Immature natural killer cell (primary cell): ENCODE measurements at regions not wholly inside any gene's neighbourhood (a gene's known extent, or its start where the extent isn't known, plus 50 kb on each side); places are given as distances from the start of the nearest gene placed in this dataset.
"Not testable (repeated sequence)": the region's sequence is repeated elsewhere in the genome, so short reads cannot be mapped to it uniquely, and the experiment has no call there.

Experiments used
- DNase-seq, 3 donors: peaks; one replicate each; pipeline ENCODE4 v3.0.0; 2022; ENCODE audit warnings: mixed read lengths in 1 of 3
- H3K27ac Mint-ChIP-seq, 6 donors: one replicate each; pipeline ENCODE4 v1.8.0; 2020; ENCODE audit warnings: mixed read lengths in 6 of 6, mild to moderate bottlenecking in 5 of 6, inconsistent platforms in 4 of 6, moderate library complexity in 3 of 6
- H3K27me3 Mint-ChIP-seq, 3 donors: one replicate each; pipeline ENCODE4 v1.8.0; 2020 to 2021; ENCODE audit warnings: low read depth in 3 of 3, mild to moderate bottlenecking in 3 of 3, mixed read lengths in 3 of 3, moderate library complexity in 3 of 3, inconsistent platforms in 1 of 3
- H3K36me3 Mint-ChIP-seq, 3 donors: one replicate each; pipeline ENCODE4 v1.8.0; 2020; ENCODE audit warnings: mixed read lengths in 3 of 3, inconsistent platforms in 2 of 3, mild to moderate bottlenecking in 2 of 3
- H3K4me1 Mint-ChIP-seq, 2 donors: one replicate each; pipeline ENCODE4 v1.8.0; 2020; ENCODE audit warnings: inconsistent platforms in 2 of 2, mild to moderate bottlenecking in 2 of 2, mixed read lengths in 2 of 2, moderate library complexity in 1 of 2
- H3K4me3 Mint-ChIP-seq, 5 donors: one replicate each; pipeline ENCODE4 v1.8.0; 2020; ENCODE audit warnings: mild to moderate bottlenecking in 5 of 5, mixed read lengths in 5 of 5, inconsistent platforms in 3 of 5, moderate library complexity in 3 of 5
- H3K9me3 Mint-ChIP-seq, 6 donors: one replicate each; pipeline ENCODE4 v1.8.0; 2020; ENCODE audit warnings: mild to moderate bottlenecking in 6 of 6, mixed read lengths in 6 of 6, inconsistent platforms in 4 of 6, moderate library complexity in 3 of 6

- no peaks in the 10 kb centered on the region for H3K9me3 Mint-ChIP-seq
- no peak for DNase-seq
- no peaks in the 10 kb centered on the region for H3K36me3 Mint-ChIP-seq
- peaks cover 0 to 6% (median 5%) of the 10 kb centered on the region in 3 donors for H3K27me3 Mint-ChIP-seq
- peak overlapping the region in 2 of 6 donors; percentile 68 to 94 for H3K27ac Mint-ChIP-seq
- peaks cover 14 to 15% of the 10 kb centered on the region in 2 donors for H3K4me1 Mint-ChIP-seq
- H3K4me3 Mint-ChIP-seq: peak overlapping the region in 1 of 5 donors; percentile 65
These were observed 102.4 kb upstream of the KLF6 start for GRCh38 chr10:3887404-3887803.

- DNase-seq: no peak
- peak overlapping the region in 1 of 6 donors; percentile 94 for H3K27ac Mint-ChIP-seq
- peak overlapping the region in 1 of 5 donors; percentile 22 for H3K4me3 Mint-ChIP-seq
- H3K36me3 Mint-ChIP-seq: no peaks in the 10 kb centered on the region
- H3K27me3 Mint-ChIP-seq: peaks cover 3 to 5% (median 3%) of the 10 kb centered on the region in 3 donors
- no peaks in the 10 kb centered on the region for H3K9me3 Mint-ChIP-seq
- peaks cover 7 to 9% of the 10 kb centered on the region in 2 donors for H3K4me1 Mint-ChIP-seq
These were observed 101.7 kb upstream of the KLF6 start for GRCh38 chr10:3886641-3887251.

GRCh38 chr10:3886191-3886590 lies 101.2 kb upstream of the KLF6 start:
- H3K9me3 Mint-ChIP-seq: no peaks in the 10 kb centered on the region
- H3K4me1 Mint-ChIP-seq: peaks cover 2 to 4% of the 10 kb centered on the region in 2 donors
- no peak overlapping the region for H3K4me3 Mint-ChIP-seq
- H3K27me3 Mint-ChIP-seq: peaks cover 3 to 5% (median 3%) of the 10 kb centered on the region in 3 donors
- DNase-seq: no peak
- H3K36me3 Mint-ChIP-seq: no peaks in the 10 kb centered on the region
- no peak overlapping the region for H3K27ac Mint-ChIP-seq

- Mint-ChIP-seq H3K9me3 (no peaks in the 10 kb centered on the region), H3K4me3 (no peak overlapping the region), H3K27me3 (peaks cover 3 to 7% (median 3%) of the 10 kb centered on the region in 3 donors), H3K36me3 (no peaks in the 10 kb centered on the region), H3K4me1 (no peaks in the 10 kb centered on the region), H3K27ac (peak overlapping the region in 1 of 6 donors; percentile 21)
- no peak for DNase-seq
These were observed 97.8 kb upstream of the KLF6 start for GRCh38 chr10:3882855-3883254.

DNA sequence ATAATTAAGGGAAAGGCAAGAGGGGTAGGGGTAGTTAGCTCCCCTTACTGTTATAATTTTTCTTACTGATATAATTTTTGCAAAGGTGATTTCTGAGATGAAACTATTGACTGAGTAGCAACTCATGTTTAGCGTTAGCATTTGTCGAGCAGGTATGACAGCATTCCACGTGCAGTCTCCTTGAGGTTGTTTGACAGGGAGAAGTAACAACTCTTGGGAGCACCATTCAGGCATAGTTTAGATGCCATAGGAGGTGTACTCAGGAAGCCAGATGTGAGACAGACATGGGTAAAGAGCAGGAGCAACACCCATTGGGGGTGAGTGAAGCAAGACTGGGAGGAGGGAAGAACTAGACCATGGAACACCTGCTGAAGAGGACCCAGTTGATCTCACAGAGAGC lies 96.6 kb upstream of the KLF6 start:
- peak overlapping the region in 1 of 6 donors; percentile 13 for H3K27ac Mint-ChIP-seq
- no peak for DNase-seq
- peaks cover 3 to 7% (median 3%) of the 10 kb centered on the region in 3 donors for H3K27me3 Mint-ChIP-seq
- no peak overlapping the region for H3K4me3 Mint-ChIP-seq
- peaks cover 0 to 1% of the 10 kb centered on the region in 2 donors for H3K4me1 Mint-ChIP-seq
- no peaks in the 10 kb centered on the region for H3K36me3 Mint-ChIP-seq
- H3K9me3 Mint-ChIP-seq: no peaks in the 10 kb centered on the region

- Mint-ChIP-seq H3K9me3 (no peaks in the 10 kb centered on the region), H3K27ac (peak overlapping the region in 1 of 6 donors; percentile 3), H3K27me3 (peaks cover 0 to 7% (median 3%) of the 10 kb centered on the region in 3 donors), H3K36me3 (no peaks in the 10 kb centered on the region), H3K4me3 (no peak overlapping the region), H3K4me1 (peaks cover 18 to 20% of the 10 kb centered on the region in 2 donors)
- DNase-seq: no peak
These were observed 94.1 kb upstream of the KLF6 start for GRCh38 chr10:3879073-3879472.

- no peaks in the 10 kb centered on the region for H3K36me3 Mint-ChIP-seq
- H3K9me3 Mint-ChIP-seq: no peaks in the 10 kb centered on the region
- peaks cover 28 to 36% of the 10 kb centered on the region in 2 donors for H3K4me1 Mint-ChIP-seq
- DNase-seq: no peak
- H3K27me3 Mint-ChIP-seq: peaks cover 2 to 7% (median 3%) of the 10 kb centered on the region in 3 donors
- H3K4me3 Mint-ChIP-seq: peak overlapping the region in 1 of 5 donors; percentile 66
- peak overlapping the region in 3 of 6 donors; percentile 50 to 83 (median 74) for H3K27ac Mint-ChIP-seq
These were observed 92.4 kb upstream of the KLF6 start for GRCh38 chr10:3877211-3878000.

GRCh38 chr10:3876350-3876962 lies 91.4 kb upstream of the KLF6 start:
- Mint-ChIP-seq H3K4me1 (peaks cover 28 to 36% of the 10 kb centered on the region in 2 donors), H3K36me3 (no peaks in the 10 kb centered on the region), H3K9me3 (no peaks in the 10 kb centered on the region), H3K27ac (peak overlapping the region in 5 of 6 donors; percentile 37 to 83 (median 74)), H3K27me3 (peaks cover 0 to 7% (median 2%) of the 10 kb centered on the region in 3 donors), H3K4me3 (no peak overlapping the region)
- no peak for DNase-seq

DNA sequence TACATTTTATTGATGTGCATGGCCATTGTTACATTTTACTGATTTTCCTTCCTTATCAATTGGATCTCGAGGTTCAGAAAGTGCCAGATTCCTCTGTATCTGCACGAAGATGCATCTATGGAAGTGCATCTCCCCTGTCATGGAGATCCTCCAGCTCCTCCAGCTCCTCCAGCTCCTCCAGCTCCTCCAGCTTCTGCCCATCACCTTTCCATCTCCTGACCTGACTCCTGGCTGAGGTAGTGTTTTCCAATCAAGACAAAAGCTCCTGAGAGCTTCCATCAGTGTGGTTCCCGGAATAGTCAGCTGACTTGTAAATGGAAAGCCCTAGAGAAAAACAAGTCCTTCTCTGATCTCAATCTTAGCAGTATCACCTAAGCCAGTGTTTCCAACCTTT lies 90.8 kb upstream of the KLF6 start:
- Mint-ChIP-seq H3K36me3 (no peaks in the 10 kb centered on the region), H3K27ac (peak overlapping the region; percentile 73 to 90 (median 84)), H3K4me3 (peak overlapping the region in 2 of 5 donors; percentile 50 to 58), H3K9me3 (no peaks in the 10 kb centered on the region), H3K27me3 (peaks cover 0 to 7% (median 2%) of the 10 kb centered on the region in 3 donors), H3K4me1 (peaks cover 28 to 36% of the 10 kb centered on the region in 2 donors)
- DNase-seq: no peak

- Mint-ChIP-seq H3K4me3 (peak overlapping the region in 2 of 5 donors; percentile 27 to 58), H3K27ac (peak overlapping the region; percentile 73 to 90 (median 82)), H3K36me3 (no peaks in the 10 kb centered on the region), H3K27me3 (peaks cover 0 to 3% (median 2%) of the 10 kb centered on the region in 3 donors), H3K9me3 (no peaks in the 10 kb centered on the region), H3K4me1 (peaks cover 28 to 36% of the 10 kb centered on the region in 2 donors)
- DNase-seq: peak; percentile 30 to 35 (median 30)
These were observed 90.2 kb upstream of the KLF6 start for GRCh38 chr10:3874990-3875841.

- Mint-ChIP-seq H3K4me1 (peaks cover 28 to 36% of the 10 kb centered on the region in 2 donors), H3K27ac (peak overlapping the region; percentile 73 to 90 (median 82)), H3K4me3 (peak overlapping the region in 2 of 5 donors; percentile 27 to 58)
- DNase-seq, H3K27me3 Mint-ChIP-seq, H3K9me3 Mint-ChIP-seq, H3K36me3 Mint-ChIP-seq: not testable (repeated sequence)
These were observed 89.6 kb upstream of the KLF6 start for GRCh38 chr10:3874610-3874989.

GRCh38 chr10:3873728-3874461 lies 88.9 kb upstream of the KLF6 start:
- peak; percentile 75 to 84 (median 76) for DNase-seq
- Mint-ChIP-seq H3K36me3 (no peaks in the 10 kb centered on the region), H3K27ac (peak overlapping the region; percentile 34 to 93 (median 78)), H3K4me3 (peak overlapping the region in 4 of 5 donors; percentile 3 to 36 (median 16)), H3K27me3 (peaks cover 0 to 2% (median 2%) of the 10 kb centered on the region in 3 donors), H3K4me1 (peaks cover 28 to 36% of the 10 kb centered on the region in 2 donors), H3K9me3 (no peaks in the 10 kb centered on the region)
